GM06990 (cell line): ENCODE measurements at regions not wholly inside any gene's neighbourhood (a gene's known extent, or its start where the extent isn't known, plus 50 kb on each side); places are given as distances from the start of the nearest gene placed in this dataset.

Source experiments
- DNase-seq: peaks from one replicate; pipeline ENCODE4 v3.0.0-alpha.2; 2011; ENCODE audit not compliant: insufficient read length; ENCODE audit errors: extremely low read depth
- H3K27me3 ChIP-seq: replicated peaks from 2 replicates; pipeline ENCODE4 v1.6.0; 2011; ENCODE audit warnings: low read length; ENCODE audit not compliant: control insufficient read depth, insufficient read depth
- H3K36me3 ChIP-seq: 2 replicates; pipeline ENCODE4 v1.5.1; 2011; ENCODE audit warnings: low read length; ENCODE audit not compliant: control insufficient read depth, insufficient read depth
- H3K4me3 ChIP-seq: replicated peaks from 2 replicates; pipeline ENCODE4 v1.5.1; 2011; ENCODE audit warnings: low read depth, mild to moderate bottlenecking, control low read depth, low read length
- TF ChIP-seq, protein P1 (sequence below): IDR thresholded peaks from 2 replicates; pipeline ENCODE4 v1.5.1; 2011; ENCODE audit warnings: low read length, control low read depth, mild to moderate bottlenecking, inconsistent platforms; ENCODE audit not compliant: insufficient read depth, poor library complexity, severe bottlenecking

DNA sequence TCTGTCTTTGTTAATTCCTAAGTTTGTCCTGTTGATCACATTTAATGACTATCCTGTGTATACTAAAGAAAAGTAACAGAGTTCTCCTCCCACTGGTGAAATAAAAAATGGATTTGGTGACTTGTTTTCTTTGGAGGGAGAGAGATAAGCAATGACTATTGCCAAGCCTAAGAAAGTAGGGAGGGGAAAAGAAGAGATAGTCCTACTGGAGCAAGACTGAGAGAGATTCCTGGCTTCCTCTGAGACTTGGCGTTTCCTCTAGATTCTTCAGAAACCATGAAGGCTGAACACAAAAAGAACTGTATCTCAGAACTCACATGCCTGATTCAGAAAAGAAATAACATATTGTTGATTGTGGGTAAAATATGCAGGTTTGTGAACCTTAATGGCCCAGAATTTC, 406.5 kb downstream of the FOXO1 start:
- TF ChIP-seq, protein P1, sequence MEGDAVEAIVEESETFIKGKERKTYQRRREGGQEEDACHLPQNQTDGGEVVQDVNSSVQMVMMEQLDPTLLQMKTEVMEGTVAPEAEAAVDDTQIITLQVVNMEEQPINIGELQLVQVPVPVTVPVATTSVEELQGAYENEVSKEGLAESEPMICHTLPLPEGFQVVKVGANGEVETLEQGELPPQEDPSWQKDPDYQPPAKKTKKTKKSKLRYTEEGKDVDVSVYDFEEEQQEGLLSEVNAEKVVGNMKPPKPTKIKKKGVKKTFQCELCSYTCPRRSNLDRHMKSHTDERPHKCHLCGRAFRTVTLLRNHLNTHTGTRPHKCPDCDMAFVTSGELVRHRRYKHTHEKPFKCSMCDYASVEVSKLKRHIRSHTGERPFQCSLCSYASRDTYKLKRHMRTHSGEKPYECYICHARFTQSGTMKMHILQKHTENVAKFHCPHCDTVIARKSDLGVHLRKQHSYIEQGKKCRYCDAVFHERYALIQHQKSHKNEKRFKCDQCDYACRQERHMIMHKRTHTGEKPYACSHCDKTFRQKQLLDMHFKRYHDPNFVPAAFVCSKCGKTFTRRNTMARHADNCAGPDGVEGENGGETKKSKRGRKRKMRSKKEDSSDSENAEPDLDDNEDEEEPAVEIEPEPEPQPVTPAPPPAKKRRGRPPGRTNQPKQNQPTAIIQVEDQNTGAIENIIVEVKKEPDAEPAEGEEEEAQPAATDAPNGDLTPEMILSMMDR: no peak
- no peaks in the 10 kb centered on the region for H3K36me3 ChIP-seq
- no peak overlapping the region for H3K4me3 ChIP-seq
- no peaks in the 10 kb centered on the region for H3K27me3 ChIP-seq
- DNase-seq: no peak

DNA sequence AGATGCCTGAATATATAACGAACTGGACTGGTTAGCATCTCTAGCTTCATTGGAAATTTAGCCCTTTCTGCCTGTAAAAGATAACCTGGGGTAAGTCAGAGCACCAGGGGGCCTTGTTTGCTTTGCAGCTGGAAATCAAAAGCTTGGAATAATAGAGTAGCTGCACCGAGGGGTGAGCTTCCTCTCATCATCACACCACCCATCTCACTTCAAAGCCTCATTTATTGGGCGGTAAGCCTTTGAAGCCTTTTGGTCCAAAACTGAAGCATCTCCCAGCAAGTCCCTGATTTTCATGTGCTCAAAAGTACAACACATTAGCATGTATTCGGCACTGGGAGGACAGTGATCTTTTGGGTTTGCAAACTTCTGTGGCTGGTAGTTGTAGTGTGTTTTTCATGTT, 405.1 kb downstream of the FOXO1 start:
- no peaks in the 10 kb centered on the region for H3K27me3 ChIP-seq
- H3K36me3 ChIP-seq: no peaks in the 10 kb centered on the region
- H3K4me3 ChIP-seq: no peak overlapping the region
- TF ChIP-seq, protein P1: no peak
- no peak for DNase-seq

DNA sequence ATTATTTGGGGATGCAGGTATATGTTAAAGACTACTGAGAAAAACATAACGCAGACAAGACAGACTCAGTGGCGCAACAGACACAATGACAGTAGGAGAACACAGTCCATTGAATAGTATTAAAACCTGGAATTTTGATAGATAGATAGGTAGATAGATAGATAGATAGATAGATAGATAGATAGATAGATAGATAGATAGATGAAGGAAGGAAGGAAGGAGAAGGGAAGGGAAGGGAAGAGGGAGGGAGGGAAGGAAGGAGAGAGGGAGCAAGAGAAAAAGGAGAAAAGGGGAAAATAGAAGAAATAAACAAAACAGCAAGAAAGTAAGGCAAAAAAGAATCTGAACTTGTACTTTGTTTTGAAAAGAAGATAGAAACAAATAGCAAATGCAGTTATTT, 404.5 kb downstream of the FOXO1 start:
- no peak overlapping the region for H3K4me3 ChIP-seq
- DNase-seq: no peak
- no peaks in the 10 kb centered on the region for H3K36me3 ChIP-seq
- TF ChIP-seq, protein P1: no peak
- H3K27me3 ChIP-seq: no peaks in the 10 kb centered on the region

DNA sequence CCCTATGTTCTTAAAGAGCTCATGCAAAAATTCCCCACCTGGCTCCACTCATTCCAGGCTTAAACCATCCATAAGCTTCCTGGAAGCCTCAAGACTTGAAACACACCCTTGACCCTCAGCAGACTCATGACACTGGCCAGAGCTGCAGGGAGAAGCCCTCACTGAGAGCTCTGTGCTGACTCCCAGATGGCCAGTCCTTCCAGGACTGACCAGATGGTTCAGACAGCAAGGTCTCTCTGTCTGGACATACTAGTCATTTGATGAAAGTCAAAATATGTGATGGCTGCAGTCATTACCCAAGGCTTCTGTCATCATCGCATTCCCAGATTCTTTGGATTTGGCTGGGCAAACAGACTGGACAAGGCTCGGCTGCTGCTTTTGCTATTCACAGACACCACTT, 397.4 kb downstream of the FOXO1 start:
- Histone ChIP-seq H3K36me3 (no peaks in the 10 kb centered on the region), H3K4me3 (no peak overlapping the region), H3K27me3 (no peaks in the 10 kb centered on the region; the same call in 1 of the 2 replicates)
- no peak for DNase-seq
- TF ChIP-seq, protein P1: no peak

DNA sequence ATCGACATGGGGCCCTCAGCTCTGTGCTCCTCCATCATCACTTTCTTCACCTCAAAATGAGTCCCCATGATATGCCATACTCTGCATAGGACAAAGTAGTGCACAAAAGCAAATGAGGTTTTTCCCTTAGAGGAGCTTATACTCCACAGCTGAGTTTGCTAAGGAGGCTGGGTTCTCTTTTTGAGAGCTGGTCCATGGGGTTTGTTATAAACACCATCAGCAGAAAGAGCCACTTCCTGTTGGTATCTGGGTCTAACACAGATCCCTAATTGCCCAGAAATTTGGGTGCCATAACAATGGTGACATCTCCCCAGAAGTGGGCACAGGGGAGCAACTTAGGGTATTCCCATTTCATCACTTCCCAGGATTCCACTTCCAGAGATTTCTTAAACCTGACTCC, 395.7 kb downstream of the FOXO1 start:
- no peak overlapping the region for H3K4me3 ChIP-seq
- no peaks in the 10 kb centered on the region for H3K36me3 ChIP-seq
- H3K27me3 ChIP-seq: no peaks in the 10 kb centered on the region; the same call in 1 of the 2 replicates
- TF ChIP-seq, protein P1: no peak
- no peak for DNase-seq

DNA sequence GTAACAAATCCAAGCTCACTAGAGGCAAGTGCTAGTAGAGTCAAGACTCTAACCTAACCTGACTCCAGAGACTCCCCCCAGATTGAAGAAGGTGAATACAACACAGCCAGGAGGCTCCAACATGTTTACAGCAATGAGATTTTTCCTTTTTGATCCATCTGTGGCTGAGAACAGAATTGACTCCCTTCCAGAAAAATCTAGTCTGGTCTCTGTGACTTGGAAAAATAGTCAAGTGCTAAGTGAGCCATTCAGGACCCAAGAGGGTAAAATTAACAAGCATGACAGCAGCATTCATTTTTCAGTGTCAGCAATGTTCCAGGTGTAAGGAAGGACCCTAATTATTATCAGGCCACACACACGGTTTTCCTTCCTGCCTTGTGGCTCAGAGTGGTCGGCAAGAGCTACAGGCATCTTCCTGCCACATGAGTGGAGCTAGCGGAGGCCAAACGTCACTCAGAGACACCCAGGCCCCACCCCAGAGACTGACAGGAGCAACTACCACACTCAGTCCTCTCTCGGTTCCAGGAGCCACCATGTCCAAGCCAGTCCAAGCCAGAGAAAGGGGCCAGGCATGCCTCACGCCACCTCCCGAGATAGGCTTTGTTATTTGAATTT, 395.1 kb downstream of the FOXO1 start:
- Histone ChIP-seq H3K27me3 (no peaks in the 10 kb centered on the region; the same call in 1 of the 2 replicates), H3K36me3 (no peaks in the 10 kb centered on the region), H3K4me3 (no peak overlapping the region)
- no peak for DNase-seq
- TF ChIP-seq, protein P1: no peak
